Sigmoid colon (tissue), 4 donors: ENCODE measurements at regions not wholly inside any gene's neighbourhood (a gene's known extent, or its start where the extent isn't known, plus 50 kb on each side); places are given as distances from the start of the nearest gene placed in this dataset.

Source experiments
- CTCF ChIP-seq, 4 experiments: fragments of 450-650 bp in 3 of 4; fragments of 200-600 bp in 1 of 4; IDR thresholded peaks; one replicate each; pipeline ENCODE4 v1.5.1; 2016 to 2019; ENCODE audit warnings: antibody characterized with exemption in 4 of 4, mild to moderate bottlenecking in 3 of 4, moderate library complexity in 2 of 4
- EP300 ChIP-seq, 4 donors: sonication (generic); formaldehyde crosslinking; IDR thresholded peaks; one replicate each; pipeline ENCODE4 v1.6.1; 2017; ENCODE audit warnings: antibody characterized with exemption in 4 of 4
- POLR2A ChIP-seq, 2 donors: fragments of 450-650 bp; IDR thresholded peaks; one replicate each; pipeline ENCODE4 v1.6.1; 2016; ENCODE audit warnings: antibody characterized with exemption in 2 of 2, mild to moderate bottlenecking in 2 of 2, moderate library complexity in 2 of 2
- POLR2AphosphoS5 ChIP-seq, 4 donors: sonication (generic); formaldehyde crosslinking; IDR thresholded peaks; one replicate each; pipeline ENCODE4 v1.6.1; 2017; ENCODE audit warnings: antibody characterized with exemption in 4 of 4

GRCh38 chr2:150141226-150142001, 346.1 kb downstream of the RND3 start:
- TF ChIP-seq POLR2AphosphoS5 (IDR thresholded peaks at IDR 0.05), result no peak
- TF ChIP-seq CTCF (IDR thresholded peaks at IDR 0.05), result no peak
- TF ChIP-seq POLR2A (IDR thresholded peaks at IDR 0.05), result no peak
- TF ChIP-seq EP300 (IDR thresholded peaks at IDR 0.05), result no peak
